HUES48 (cell line): ENCODE measurements at regions not wholly inside any gene's neighbourhood (a gene's known extent, or its start where the extent isn't known, plus 50 kb on each side); places are given as distances from the start of the nearest gene placed in this dataset.

ENCODE experiments used
- H3K27ac ChIP-seq: one replicate; pipeline ENCODE4 v1.7.0; 2013; ENCODE audit warnings: low read depth, low read length, inconsistent platforms
- H3K27me3 ChIP-seq: 2 replicates; pipeline ENCODE4 v1.6.1; 2013; ENCODE audit warnings: mild to moderate bottlenecking, low read length; ENCODE audit not compliant: control insufficient read depth, insufficient read depth
- H3K36me3 ChIP-seq: 2 replicates; pipeline ENCODE4 v1.6.1; 2013; ENCODE audit warnings: low read length; ENCODE audit not compliant: control insufficient read depth, insufficient read depth
- H3K4me1 ChIP-seq: 2 replicates; pipeline ENCODE4 v1.6.1; 2013; ENCODE audit warnings: mild to moderate bottlenecking, low read length; ENCODE audit not compliant: control insufficient read depth, insufficient read depth
- H3K4me3 ChIP-seq: 2 replicates; pipeline ENCODE4 v1.5.1; 2013; ENCODE audit warnings: mild to moderate bottlenecking, low read depth, low read length
- H3K9ac ChIP-seq: 2 replicates; pipeline ENCODE4 v1.6.1; 2013; ENCODE audit warnings: mild to moderate bottlenecking, low read depth, low read length, moderate library complexity
- H3K9me3 ChIP-seq: 2 replicates; pipeline ENCODE4 v1.6.1; 2013; ENCODE audit warnings: low read length; ENCODE audit not compliant: control insufficient read depth, insufficient read depth

GRCh38 chr16:63057341-63057740, 1021.1 kb upstream of the CDH8 start:
- Histone ChIP-seq H3K27me3 (no peaks in the 10 kb centered on the region), H3K9ac (no peak overlapping the region), H3K4me3 (no peak overlapping the region), H3K36me3 (no peaks in the 10 kb centered on the region), H3K27ac (no peak overlapping the region), H3K4me1 (no peaks in the 10 kb centered on the region), H3K9me3 (no peaks in the 10 kb centered on the region)

DNA sequence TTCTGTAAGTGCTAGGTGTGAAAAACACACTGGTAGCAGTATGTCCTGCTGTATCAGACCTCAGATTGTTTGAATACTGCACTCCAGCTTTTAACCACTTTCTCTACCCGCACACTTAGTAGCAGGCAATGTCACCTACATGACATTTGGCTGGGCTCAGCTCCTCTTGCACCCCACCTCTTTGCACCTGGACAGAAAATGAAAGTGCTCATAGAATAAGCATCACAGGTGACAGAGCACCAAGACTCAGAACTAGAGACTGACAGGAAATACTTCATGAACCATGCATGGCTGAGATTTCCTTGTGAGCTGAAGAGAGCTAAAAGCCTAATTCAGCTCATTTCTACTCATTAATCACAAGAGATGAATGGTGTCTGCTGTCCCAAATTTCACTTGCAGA, 1014.2 kb upstream of the CDH8 start:
- H3K27ac ChIP-seq: no peak overlapping the region
- no peak overlapping the region for H3K9ac ChIP-seq
- no peaks in the 10 kb centered on the region for H3K36me3 ChIP-seq
- H3K9me3 ChIP-seq: no peaks in the 10 kb centered on the region
- H3K27me3 ChIP-seq: no peaks in the 10 kb centered on the region
- no peaks in the 10 kb centered on the region for H3K4me1 ChIP-seq
- H3K4me3 ChIP-seq: no peak overlapping the region

DNA sequence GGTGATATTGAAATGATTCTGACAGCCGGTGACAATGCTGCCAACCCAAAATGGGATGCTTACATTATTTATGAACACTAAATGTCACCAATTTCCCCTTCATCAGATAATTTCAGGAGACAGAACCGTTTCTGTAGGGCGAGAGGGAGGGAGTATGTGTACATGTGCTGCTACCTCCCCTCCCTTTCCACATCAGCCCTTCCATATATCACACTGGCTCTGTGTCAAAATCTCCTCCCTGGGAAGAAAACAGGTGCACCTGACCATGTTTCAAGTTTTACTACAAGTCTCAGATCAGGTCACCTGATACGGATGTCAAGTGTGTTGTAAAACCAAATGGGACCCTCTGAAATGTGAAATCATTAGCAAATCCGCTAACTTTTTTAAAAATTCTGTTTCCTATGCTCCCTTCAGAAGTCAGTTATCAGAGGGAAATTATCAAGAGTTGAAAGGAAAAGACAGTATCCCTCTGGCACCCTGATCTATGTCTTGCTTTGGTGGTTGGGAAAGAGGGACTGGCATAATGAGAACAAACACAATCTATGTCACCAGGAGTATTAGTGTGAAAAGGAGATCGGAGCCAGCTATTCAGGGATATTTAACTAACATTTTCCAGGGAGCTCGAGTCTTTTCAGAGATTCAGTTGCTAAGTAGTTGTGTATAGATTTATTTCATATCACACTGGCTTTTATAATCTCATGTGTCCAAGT, 1002.3 kb upstream of the CDH8 start:
- Histone ChIP-seq H3K36me3 (no peaks in the 10 kb centered on the region), H3K9me3 (no peaks in the 10 kb centered on the region), H3K4me1 (peaks cover 12% of the 10 kb centered on the region; the same call in 1 of the 2 replicates), H3K27me3 (no peaks in the 10 kb centered on the region), H3K9ac (no peak overlapping the region), H3K4me3 (no peak overlapping the region), H3K27ac (no peak overlapping the region)

DNA sequence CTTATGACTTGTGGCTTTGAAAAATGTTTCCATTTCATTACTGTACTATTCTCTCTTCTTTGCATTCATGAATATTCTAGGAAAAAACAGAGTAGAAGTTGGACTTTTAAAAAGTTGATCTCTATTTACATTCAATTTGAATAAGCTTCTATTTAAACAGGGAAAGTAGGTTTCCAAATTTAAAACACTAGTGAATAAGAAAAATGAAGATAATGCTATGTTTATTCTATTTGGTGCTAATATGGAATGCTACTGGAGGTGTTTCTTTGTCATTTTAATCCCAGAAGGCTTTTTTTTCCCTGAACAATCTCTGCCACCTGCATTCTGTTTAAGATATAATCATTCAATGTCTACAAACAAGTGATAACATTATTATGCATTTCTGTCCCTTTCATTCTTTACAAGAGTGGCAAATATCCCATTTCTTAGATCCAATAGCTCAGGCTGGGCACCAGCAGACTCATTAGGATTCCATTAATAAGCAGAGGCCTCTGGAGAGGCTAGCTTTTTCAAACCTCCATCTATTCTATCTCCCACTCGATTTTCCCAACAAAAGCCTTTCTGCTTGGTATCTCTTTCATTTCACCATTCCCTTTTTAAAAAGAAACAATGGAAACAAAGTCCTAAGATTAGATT, 1001.6 kb upstream of the CDH8 start:
- Histone ChIP-seq H3K36me3 (no peaks in the 10 kb centered on the region), H3K27me3 (no peaks in the 10 kb centered on the region), H3K4me1 (peaks cover 12% of the 10 kb centered on the region; the same call in 1 of the 2 replicates)

DNA sequence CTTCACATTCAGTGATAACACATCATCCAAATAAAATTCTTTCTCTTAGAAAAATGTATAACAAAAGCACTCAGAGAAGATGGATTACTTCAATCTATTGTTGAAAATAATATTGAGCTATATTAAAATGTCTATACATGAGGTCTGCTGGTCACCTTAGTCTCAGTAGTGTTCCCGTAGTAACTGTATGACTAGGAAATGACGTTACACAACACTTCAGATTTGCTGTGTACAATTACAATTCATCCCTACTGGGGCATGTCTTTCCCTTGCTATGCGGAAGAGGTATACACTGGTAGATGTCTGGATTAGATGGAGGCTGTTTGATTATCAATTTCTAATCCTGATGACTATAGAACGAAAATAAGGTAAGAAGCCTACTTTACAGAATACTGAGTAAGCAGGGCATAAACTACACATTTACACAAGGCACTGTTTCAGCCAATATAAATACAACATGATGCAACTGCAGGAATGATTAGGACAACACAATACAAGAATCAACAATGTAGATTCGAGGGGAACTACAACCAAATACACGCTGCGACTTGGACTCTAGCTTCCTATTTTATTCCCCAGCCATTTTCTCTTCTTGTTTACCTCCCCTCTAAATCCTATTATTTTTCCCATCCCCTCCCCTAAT, 982.5 kb upstream of the CDH8 start:
- Histone ChIP-seq H3K27ac (no peak overlapping the region), H3K36me3 (no peaks in the 10 kb centered on the region), H3K9me3 (no peaks in the 10 kb centered on the region), H3K9ac (no peak overlapping the region), H3K4me1 (no peaks in the 10 kb centered on the region), H3K27me3 (no peaks in the 10 kb centered on the region), H3K4me3 (no peak overlapping the region)

More for the DNA sequence above, 1001.6 kb upstream of the CDH8 start:
- Histone ChIP-seq H3K9ac (no peak overlapping the region), H3K9me3 (no peaks in the 10 kb centered on the region), H3K4me3 (no peak overlapping the region), H3K27ac (no peak overlapping the region)

GRCh38 chr16:63008688-63009087, 972.5 kb upstream of the CDH8 start:
- no peak overlapping the region for H3K27ac ChIP-seq
- no peak overlapping the region for H3K4me3 ChIP-seq
- H3K4me1 ChIP-seq: no peaks in the 10 kb centered on the region
- H3K9me3 ChIP-seq: no peaks in the 10 kb centered on the region; the same call in none of the 2 replicates
- no peaks in the 10 kb centered on the region for H3K36me3 ChIP-seq
- no peak overlapping the region for H3K9ac ChIP-seq
- no peaks in the 10 kb centered on the region for H3K27me3 ChIP-seq

- Histone ChIP-seq H3K27me3 (no peaks in the 10 kb centered on the region), H3K36me3 (no peaks in the 10 kb centered on the region), H3K9ac (no peak overlapping the region), H3K27ac (no peak overlapping the region), H3K4me1 (no peaks in the 10 kb centered on the region), H3K4me3 (no peak overlapping the region), H3K9me3 (peaks cover 15% of the 10 kb centered on the region)
Measured at GRCh38 chr16:63005356-63005755, 969.1 kb upstream of the CDH8 start.

DNA sequence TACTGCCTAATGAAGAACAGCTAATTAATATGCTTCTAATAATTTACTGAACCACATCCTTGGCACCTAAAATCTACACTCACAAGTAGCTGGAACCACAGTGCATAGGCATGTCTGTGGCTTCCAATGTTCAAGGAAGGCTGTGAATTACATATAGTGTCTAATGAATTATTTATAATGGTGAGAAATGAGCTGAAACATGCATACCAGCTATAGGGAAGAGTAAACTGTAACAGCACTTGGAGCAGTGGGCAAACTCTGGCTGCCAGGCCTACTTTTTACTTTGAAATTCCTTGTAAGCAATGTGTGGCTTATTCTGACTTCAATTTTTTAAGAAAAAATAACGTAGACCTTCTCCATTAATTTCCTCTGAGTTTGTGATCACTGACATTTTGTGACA, 953.2 kb upstream of the CDH8 start:
- Histone ChIP-seq H3K4me3 (no peak overlapping the region), H3K27me3 (no peaks in the 10 kb centered on the region), H3K9me3 (peaks cover 4% of the 10 kb centered on the region; the same call in 1 of the 2 replicates), H3K27ac (no peak overlapping the region), H3K36me3 (no peaks in the 10 kb centered on the region), H3K9ac (no peak overlapping the region), H3K4me1 (no peaks in the 10 kb centered on the region)

GRCh38 chr16:62985722-62986121, 949.5 kb upstream of the CDH8 start:
- H3K27me3 ChIP-seq: no peaks in the 10 kb centered on the region
- H3K9me3 ChIP-seq: peaks cover 4% of the 10 kb centered on the region; the same call in 1 of the 2 replicates
- no peak overlapping the region for H3K9ac ChIP-seq
- H3K27ac ChIP-seq: no peak overlapping the region
- no peaks in the 10 kb centered on the region for H3K36me3 ChIP-seq
- H3K4me1 ChIP-seq: no peaks in the 10 kb centered on the region
- no peak overlapping the region for H3K4me3 ChIP-seq

DNA sequence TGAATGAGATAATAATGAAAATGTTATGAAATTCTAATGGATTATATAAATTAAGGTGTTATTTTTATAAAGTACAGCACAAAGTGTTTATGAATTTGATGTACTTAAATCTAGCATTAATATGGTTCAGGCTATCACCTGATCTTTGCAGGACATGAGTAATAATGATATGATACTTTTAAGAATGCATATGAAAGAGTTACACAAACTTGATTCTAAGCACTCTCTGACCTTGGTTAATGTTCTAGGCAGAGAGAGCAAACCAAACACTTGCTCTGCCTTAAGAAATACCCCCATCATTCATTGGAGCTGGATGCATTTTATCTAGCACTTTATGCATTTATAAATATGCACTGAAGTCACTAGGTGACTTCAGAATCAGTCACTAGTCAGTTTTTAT, 942.2 kb upstream of the CDH8 start:
- H3K9ac ChIP-seq: no peak overlapping the region
- no peaks in the 10 kb centered on the region for H3K27me3 ChIP-seq
- no peaks in the 10 kb centered on the region for H3K36me3 ChIP-seq
- no peak overlapping the region for H3K4me3 ChIP-seq
- H3K27ac ChIP-seq: no peak overlapping the region
- H3K9me3 ChIP-seq: no peaks in the 10 kb centered on the region
- H3K4me1 ChIP-seq: no peaks in the 10 kb centered on the region

- Histone ChIP-seq H3K4me3 (no peak overlapping the region), H3K27me3 (no peaks in the 10 kb centered on the region), H3K4me1 (no peaks in the 10 kb centered on the region), H3K9me3 (no peaks in the 10 kb centered on the region), H3K9ac (no peak overlapping the region), H3K27ac (no peak overlapping the region), H3K36me3 (no peaks in the 10 kb centered on the region)
Measured at GRCh38 chr16:62977876-62978275, 941.6 kb upstream of the CDH8 start.
